Ramos (cell line): ENCODE measurements at regions not wholly inside any gene's neighbourhood (a gene's known extent, or its start where the extent isn't known, plus 50 kb on each side); places are given as distances from the start of the nearest gene placed in this dataset.

Experiments used
- in situ Hi-C: fragments of 300-500 bp; cut with MboI; formaldehyde crosslinking; loops from one replicate; pipeline ENCODE4 v1.14.3; 2022; ENCODE audit warnings: low sequenced_read_pairs; ENCODE audit not compliant: unreplicated experiment

GRCh38 chr3:187922704-187923416 is 177.6 kb upstream of the BCL6 start:
- in situ Hi-C loops: no loop called here

GRCh38 chr3:187924651-187925050 is 179.4 kb upstream of the BCL6 start:
- in situ Hi-C loops: no loop called here

- in situ Hi-C loops: no loop called here
Measured at GRCh38 chr3:187925326-187925725, 180.1 kb upstream of the BCL6 start.

DNA sequence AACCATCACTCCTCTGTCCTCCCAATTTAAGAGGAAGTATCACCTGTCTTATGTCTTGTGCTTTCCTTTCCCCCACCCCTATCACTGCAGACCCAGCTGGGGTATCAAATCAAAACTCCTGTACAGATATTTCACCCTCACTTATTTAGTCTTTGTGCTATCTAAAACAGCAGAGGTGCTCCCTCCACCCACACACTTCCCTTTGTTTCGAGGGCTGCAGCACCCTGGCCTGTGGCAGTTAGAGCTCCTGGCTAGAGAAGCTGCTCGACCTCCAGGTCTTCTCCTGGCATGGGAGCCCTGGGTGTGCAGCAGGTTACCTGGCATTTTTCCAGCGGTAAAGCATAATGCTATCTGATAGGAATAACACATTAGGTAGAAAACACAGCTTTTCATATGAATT is 181.4 kb upstream of the BCL6 start:
- in situ Hi-C loops: no loop called here

- in situ Hi-C loops: no loop called here
Measured at GRCh38 chr3:187927565-187927964, 182.3 kb upstream of the BCL6 start.

DNA sequence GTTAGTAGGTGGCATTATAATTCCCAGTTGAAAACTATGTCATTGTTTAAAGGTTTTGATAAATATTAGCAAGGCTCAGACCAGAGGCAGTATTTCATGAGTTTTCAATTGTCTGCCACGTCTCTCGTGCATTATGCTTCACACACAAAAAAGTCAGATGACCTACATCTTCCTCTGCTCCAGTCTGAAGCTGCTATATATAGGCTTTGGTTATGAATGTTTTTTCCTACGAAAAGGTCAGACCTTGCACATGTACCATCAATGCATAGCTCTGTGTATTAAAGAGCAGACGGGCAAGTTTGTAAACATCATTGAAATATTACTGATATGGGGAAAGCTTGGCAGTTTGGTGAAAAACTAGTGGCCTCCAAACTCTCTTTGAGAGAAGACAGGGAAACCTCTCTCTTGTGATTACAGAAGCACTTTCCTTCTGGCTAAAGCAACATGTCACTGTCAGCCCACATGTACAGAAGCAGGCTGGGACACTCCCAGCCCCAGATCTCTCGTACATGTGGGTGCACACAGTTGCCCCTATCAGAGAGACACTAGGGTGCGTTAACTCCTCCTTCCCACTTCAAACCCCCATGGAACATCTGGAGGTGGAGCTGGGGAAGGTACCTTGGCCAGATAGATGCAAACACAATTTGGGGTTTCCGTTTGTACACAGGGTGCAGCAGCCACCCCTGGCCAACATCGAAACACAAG is 184.0 kb upstream of the BCL6 start:
- in situ Hi-C loops: no loop called here

- in situ Hi-C loops: no loop called here
Measured at GRCh38 chr3:187930021-187930420, 184.8 kb upstream of the BCL6 start.

DNA sequence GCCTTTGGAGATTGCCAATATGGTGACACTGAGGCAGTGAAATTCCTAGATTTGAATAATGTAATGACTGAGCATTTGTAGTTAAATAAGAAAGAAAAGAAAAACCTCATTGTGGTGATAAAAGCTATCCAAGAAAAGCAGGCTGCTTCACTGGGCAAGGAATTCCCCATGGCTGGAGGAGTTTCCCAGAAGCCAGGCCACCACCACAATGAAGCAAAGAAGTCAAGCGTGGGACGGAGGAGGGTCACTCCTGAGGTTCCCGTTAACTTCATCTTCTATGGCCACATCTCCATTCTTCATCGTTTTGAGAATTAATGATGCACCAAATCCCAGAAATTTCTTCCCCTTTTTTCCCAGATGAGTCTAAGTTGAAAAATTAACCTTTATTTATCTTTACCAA is 185.8 kb upstream of the BCL6 start:
- in situ Hi-C loops: no loop called here

GRCh38 chr3:187931770-187932278 is 186.6 kb upstream of the BCL6 start:
- in situ Hi-C loops: no loop called here

DNA sequence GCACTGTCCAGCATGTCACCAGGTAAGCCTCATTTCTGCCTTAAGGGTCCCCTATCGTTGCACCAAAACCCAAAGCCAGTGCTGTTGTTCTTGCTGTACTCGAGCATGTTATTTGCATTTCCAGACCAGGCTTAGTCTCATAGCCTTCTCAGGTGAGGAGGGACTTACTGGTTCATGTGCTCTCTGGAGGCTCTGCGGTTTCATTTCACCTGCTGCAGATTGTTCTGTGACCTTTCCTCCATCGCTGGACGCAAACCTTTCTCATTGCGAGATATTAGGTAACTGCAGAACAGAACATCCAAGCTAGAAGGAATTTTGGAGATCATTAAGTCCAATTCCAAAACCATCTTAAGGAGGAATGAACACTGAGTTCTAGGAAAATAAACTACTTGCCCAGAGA is 187.3 kb upstream of the BCL6 start:
- in situ Hi-C loops: no loop called here

DNA sequence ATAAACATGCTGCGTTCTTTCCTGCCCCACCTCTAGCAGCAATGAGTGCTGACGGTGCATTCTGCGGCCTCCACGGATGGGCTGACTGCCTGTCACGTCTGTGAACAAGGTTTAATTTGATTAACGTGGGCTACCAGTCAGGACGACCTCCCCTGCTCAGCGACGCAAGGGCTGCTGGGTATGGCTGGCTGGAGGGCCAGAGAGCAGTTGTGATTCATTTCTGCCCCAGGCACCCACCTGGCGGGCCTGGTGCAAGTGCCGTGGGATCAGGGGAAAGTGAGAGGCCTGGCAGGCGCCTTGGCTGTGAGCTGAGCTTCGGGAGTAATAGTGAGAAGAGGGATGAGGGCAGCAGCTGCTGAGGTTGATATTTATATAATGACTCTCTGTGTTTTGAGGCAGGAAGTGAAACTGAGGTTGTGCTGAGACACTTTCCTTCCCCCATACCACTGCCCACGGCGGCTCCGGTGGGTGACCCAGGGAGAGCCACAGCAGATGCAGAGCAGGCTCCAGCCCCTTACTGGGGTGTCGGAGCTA is 190.4 kb upstream of the BCL6 start:
- in situ Hi-C loops: no loop called here

GRCh38 chr3:187936676-187937075 is 191.4 kb upstream of the BCL6 start:
- in situ Hi-C loops: no loop called here

GRCh38 chr3:187939891-187940290 is 194.6 kb upstream of the BCL6 start:
- in situ Hi-C loops: loop anchor here (10.0 kb wide), 1 partner anchor 195 kb away; the partner anchor contains the start of gene BCL6

- in situ Hi-C loops: loop anchor here (10.0 kb wide), 1 partner anchor 196 kb away; the partner anchor contains the start of gene BCL6
Measured at GRCh38 chr3:187941135-187941847, 196.0 kb upstream of the BCL6 start.

GRCh38 chr3:187941848-187942194 is 196.6 kb upstream of the BCL6 start:
- in situ Hi-C loops: loop anchor here (10.0 kb wide), 1 partner anchor 197 kb away; the partner anchor contains the start of gene BCL6

DNA sequence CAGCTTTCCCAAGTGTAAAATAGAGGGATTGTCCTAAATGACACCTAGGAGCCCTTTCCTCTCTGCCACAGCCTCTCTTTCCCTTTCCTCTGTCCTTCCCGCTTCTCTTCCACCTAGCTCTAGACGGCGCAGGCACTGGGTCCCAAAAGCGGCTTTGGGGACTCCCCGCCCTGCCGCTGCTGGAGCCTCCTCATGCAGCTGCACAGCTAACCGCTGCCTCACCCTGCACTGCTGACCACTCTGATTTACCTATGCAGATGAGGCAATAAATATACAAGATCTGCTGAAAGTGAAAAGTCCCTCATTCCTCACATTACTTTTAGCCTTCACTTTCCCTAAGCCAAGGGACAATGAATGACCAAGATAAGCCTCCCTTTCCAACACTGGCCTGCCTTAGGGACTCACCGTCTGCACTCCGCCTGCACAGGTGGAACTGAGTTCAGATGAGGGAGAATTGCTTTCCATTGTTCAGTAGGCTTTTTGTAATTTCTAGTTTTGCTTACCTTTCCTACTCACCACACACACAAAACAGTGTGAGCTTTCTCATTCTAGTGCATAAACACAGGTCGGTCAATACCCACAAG is 197.5 kb upstream of the BCL6 start:
- in situ Hi-C loops: loop anchor here (10.0 kb wide), 1 partner anchor 198 kb away; the partner anchor contains the start of gene BCL6

- in situ Hi-C loops: loop anchor here (10.0 kb wide), 1 partner anchor 199 kb away; the partner anchor contains the start of gene BCL6
Measured at GRCh38 chr3:187943677-187944389, 198.6 kb upstream of the BCL6 start.

GRCh38 chr3:187944390-187945179 is 199.3 kb upstream of the BCL6 start:
- in situ Hi-C loops: loop anchor here (10.0 kb wide), 1 partner anchor 200 kb away; the partner anchor contains the start of gene BCL6

DNA sequence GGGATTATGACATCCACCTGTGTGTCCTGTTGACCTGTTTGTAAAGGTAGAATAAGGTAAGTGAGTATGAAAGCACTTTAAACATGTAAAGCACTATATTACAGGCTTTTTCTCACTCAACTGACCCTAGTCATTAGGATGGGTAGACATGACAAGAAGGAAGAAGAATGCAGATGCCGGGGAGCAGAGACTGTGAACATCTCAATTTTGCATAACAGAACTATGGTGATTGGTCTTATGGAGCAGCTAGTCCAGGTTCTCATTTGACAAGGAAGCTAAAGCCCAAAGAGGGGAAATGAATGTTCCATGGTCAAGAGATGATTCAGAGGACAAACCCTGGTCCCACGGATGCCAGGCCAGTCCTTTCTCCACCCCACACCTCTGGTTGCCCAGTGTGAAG is 200.1 kb upstream of the BCL6 start:
- in situ Hi-C loops: loop anchor here (10.0 kb wide), 1 partner anchor 201 kb away; the partner anchor contains the start of gene BCL6
